Astrocyte of the spinal cord (primary cell): ENCODE measurements at regions not wholly inside any gene's neighbourhood (a gene's known extent, or its start where the extent isn't known, plus 50 kb on each side); places are given as distances from the start of the nearest gene placed in this dataset.
"Not testable (repeated sequence)": the region's sequence is repeated elsewhere in the genome, so short reads cannot be mapped to it uniquely, and the experiment has no call there.

Experiments used
- DNase-seq: peaks from one replicate; pipeline ENCODE4 v3.0.0; 2011; ENCODE audit warnings: low read depth, low spot score
- H3K4me3 ChIP-seq: 2 replicates; pipeline ENCODE4 v1.5.1; 2011; ENCODE audit warnings: low read depth, mild to moderate bottlenecking, low read length, moderate library complexity
- CTCF ChIP-seq: IDR thresholded peaks from 2 replicates; pipeline ENCODE4 v1.5.1; 2012; ENCODE audit warnings: low read depth, mild to moderate bottlenecking, low read length, inconsistent platforms
- in situ Hi-C: cut with HindIII; loops from 2 replicates; pipeline ENCODE4 v1.10.0; 2017; ENCODE audit warnings: low sequenced_read_pairs

- in situ Hi-C loops = no loop called here
- no peak for TF ChIP-seq CTCF
- no peak overlapping the region for H3K4me3 ChIP-seq
- no peak for DNase-seq
Observed at GRCh38 chr11:87583931-87584330, 546.2 kb downstream of the TMEM135 start.

GRCh38 chr11:87575088-87575487, 537.4 kb downstream of the TMEM135 start:
- DNase-seq = no peak
- no peak overlapping the region for H3K4me3 ChIP-seq
- in situ Hi-C loops = no loop called here
- no peak for TF ChIP-seq CTCF

- in situ Hi-C loops = no loop called here
- no peak for TF ChIP-seq CTCF
- no peak overlapping the region for H3K4me3 ChIP-seq
- no peak for DNase-seq
Observed at GRCh38 chr11:87574193-87574592, 536.5 kb downstream of the TMEM135 start.

- TF ChIP-seq CTCF = no peak
- in situ Hi-C loops = no loop called here
- no peak for DNase-seq
- no peak overlapping the region for H3K4me3 ChIP-seq
Observed at GRCh38 chr11:87573708-87574107, 536.0 kb downstream of the TMEM135 start.

- DNase-seq = no peak
- H3K4me3 ChIP-seq = no peak overlapping the region
- in situ Hi-C loops = no loop called here
- TF ChIP-seq CTCF = no peak
Observed at GRCh38 chr11:87572881-87573280, 535.1 kb downstream of the TMEM135 start.

GRCh38 chr11:87560352-87560751, 522.6 kb downstream of the TMEM135 start:
- H3K4me3 ChIP-seq = no peak overlapping the region
- DNase-seq = no peak
- in situ Hi-C loops = no loop called here
- TF ChIP-seq CTCF = no peak

GRCh38 chr11:87559852-87560251, 522.1 kb downstream of the TMEM135 start:
- in situ Hi-C loops, DNase-seq, H3K4me3 ChIP-seq: not testable (repeated sequence)
